H9 (cell line): ENCODE measurements at regions not wholly inside any gene's neighbourhood (a gene's known extent, or its start where the extent isn't known, plus 50 kb on each side); places are given as distances from the start of the nearest gene placed in this dataset.

Experiments used
- DNase-seq: peaks from one replicate; pipeline ENCODE4 v3.0.0-alpha.2; 2017
- H2AFZ ChIP-seq: one replicate; pipeline ENCODE4 v1.6.1; 2013; ENCODE audit warnings: mild to moderate bottlenecking, low read length, control low read depth, moderate library complexity
- H2AK5ac ChIP-seq: 2 replicates; pipeline ENCODE4 v1.6.1; 2013; ENCODE audit warnings: low read length, control low read depth, mixed read lengths; ENCODE audit not compliant: insufficient read length
- H2BK120ac ChIP-seq: one replicate; pipeline ENCODE4 v1.6.1; 2013; ENCODE audit warnings: low read depth, mild to moderate bottlenecking, low read length, control low read depth, inconsistent platforms; ENCODE audit not compliant: poor library complexity, severe bottlenecking
- H2BK12ac ChIP-seq: 2 replicates; pipeline ENCODE4 v1.6.1; 2013; ENCODE audit warnings: low read length, control low read depth, mixed read lengths, low read depth; ENCODE audit not compliant: insufficient read length
- H2BK15ac ChIP-seq: 2 replicates; pipeline ENCODE4 v1.6.1; 2013; ENCODE audit warnings: low read depth, low read length, control low read depth
- H2BK20ac ChIP-seq: one replicate; pipeline ENCODE4 v1.6.1; 2013; ENCODE audit warnings: low read depth, mild to moderate bottlenecking, low read length, control low read depth, inconsistent platforms; ENCODE audit not compliant: poor library complexity, severe bottlenecking
- H2BK5ac ChIP-seq: 2 replicates; pipeline ENCODE4 v1.6.1; 2013; ENCODE audit warnings: low read length, control low read depth, mixed read lengths; ENCODE audit not compliant: insufficient read length
- H3K14ac ChIP-seq: 2 replicates; pipeline ENCODE4 v1.6.1; 2013; ENCODE audit warnings: low read length, control low read depth; ENCODE audit not compliant: insufficient read depth
- H3K18ac ChIP-seq: 2 replicates; pipeline ENCODE4 v1.6.1; 2013; ENCODE audit warnings: low read depth, mild to moderate bottlenecking, mixed read lengths, low read length, control low read depth; ENCODE audit not compliant: insufficient read length
- H3K23ac ChIP-seq: 2 replicates; pipeline ENCODE4 v1.6.1; 2013; ENCODE audit warnings: low read length, control low read depth, mixed read lengths, low read depth; ENCODE audit not compliant: insufficient read length
- H3K23me2 ChIP-seq: 2 replicates; pipeline ENCODE4 v1.6.1; 2013; ENCODE audit warnings: low read depth, mild to moderate bottlenecking, mixed read lengths, low read length, control low read depth; ENCODE audit not compliant: insufficient read length, poor library complexity, severe bottlenecking
- H3K27ac ChIP-seq: 2 replicates; pipeline ENCODE4 v1.5.1; 2013; ENCODE audit warnings: low read length, control low read depth, mixed read lengths, low read depth; ENCODE audit not compliant: insufficient read length
- H3K27me3 ChIP-seq: 2 replicates; pipeline ENCODE4 v1.6.1; 2013; ENCODE audit warnings: low read length, control low read depth, inconsistent platforms; ENCODE audit not compliant: insufficient read depth
- H3K4ac ChIP-seq: 2 replicates; pipeline ENCODE4 v1.6.1; 2013; ENCODE audit warnings: low read depth, mild to moderate bottlenecking, control low read depth, inconsistent platforms, low read length, moderate library complexity
- H3K4me1 ChIP-seq: 2 replicates; pipeline ENCODE4 v1.6.1; 2013; ENCODE audit warnings: low read length, control low read depth, inconsistent platforms; ENCODE audit not compliant: insufficient read depth
- H3K4me2 ChIP-seq: 2 replicates; pipeline ENCODE4 v1.6.1; 2013; ENCODE audit warnings: low read length, control low read depth, mixed read lengths; ENCODE audit not compliant: insufficient read length, insufficient read depth
- H3K56ac ChIP-seq: 2 replicates; pipeline ENCODE4 v1.6.1; 2013; ENCODE audit warnings: low read depth, mild to moderate bottlenecking, mixed read lengths, low read length, control low read depth; ENCODE audit not compliant: insufficient read length
- H3K79me1 ChIP-seq: 2 replicates; pipeline ENCODE4 v1.6.1; 2013; ENCODE audit warnings: low read depth, mild to moderate bottlenecking, moderate library complexity, low read length, control low read depth, inconsistent platforms; ENCODE audit not compliant: insufficient read depth, poor library complexity, severe bottlenecking
- H3K79me2 ChIP-seq: 2 replicates; pipeline ENCODE4 v1.6.1; 2013; ENCODE audit warnings: low read length, control low read depth, inconsistent platforms; ENCODE audit not compliant: insufficient read depth
- H3K9ac ChIP-seq: 2 replicates; pipeline ENCODE4 v1.6.1; 2013; ENCODE audit warnings: low read length, control low read depth, mixed read lengths; ENCODE audit not compliant: insufficient read length; ENCODE audit errors: extremely low read depth
- H3K9me3 ChIP-seq: one replicate; pipeline ENCODE4 v1.6.1; 2013; ENCODE audit warnings: low read depth, low read length, inconsistent platforms; ENCODE audit not compliant: control insufficient read depth
- H3T11ph ChIP-seq: one replicate; pipeline ENCODE4 v1.6.1; 2013; ENCODE audit warnings: mild to moderate bottlenecking, low read length, control low read depth, inconsistent platforms
- H4K20me1 ChIP-seq: one replicate; pipeline ENCODE4 v1.6.1; 2013; ENCODE audit not compliant: control insufficient read depth, insufficient read length, insufficient read depth
- H4K5ac ChIP-seq: 2 replicates; pipeline ENCODE4 v1.6.1; 2013; ENCODE audit warnings: low read depth, mild to moderate bottlenecking, mixed read lengths, low read length, control low read depth; ENCODE audit not compliant: insufficient read length
- H4K8ac ChIP-seq: replicated peaks from 2 replicates; pipeline ENCODE4 v1.6.1; 2013; ENCODE audit warnings: low read length, control low read depth, mixed read lengths, low read depth; ENCODE audit not compliant: insufficient read length
- H4K91ac ChIP-seq: 2 replicates; pipeline ENCODE4 v1.6.1; 2013; ENCODE audit warnings: low read depth, mild to moderate bottlenecking, moderate library complexity, mixed read lengths, low read length, control low read depth; ENCODE audit not compliant: insufficient read length
- H3K27ac Mint-ChIP-seq, 3 experiments: 2 replicates in 2 of 3; 3 replicates in 1 of 3; pipeline ENCODE4 v1.8.0; 2020 to 2021; ENCODE audit warnings: mixed read lengths in 3 of 3, mild to moderate bottlenecking in 1 of 3, moderate library complexity in 1 of 3
- H3K27me3 Mint-ChIP-seq: 2 replicates; pipeline ENCODE4 v1.8.0; 2021; ENCODE audit warnings: low read depth, mild to moderate bottlenecking, moderate library complexity, mixed read lengths
- H3K36me3 Mint-ChIP-seq, 3 experiments: 2 replicates in 2 of 3; 3 replicates in 1 of 3; pipeline ENCODE4 v1.8.0; 2020 to 2021; ENCODE audit warnings: low read depth in 3 of 3, mixed read lengths in 3 of 3; ENCODE audit not compliant: insufficient read depth in 1 of 3
- H3K4me1 Mint-ChIP-seq, 2 experiments: 2 replicates each; pipeline ENCODE4 v1.8.0; 2020; ENCODE audit warnings: mixed read lengths in 2 of 2
- H3K4me3 Mint-ChIP-seq, 2 experiments: 2 replicates in 1 of 2; 3 replicates in 1 of 2; pipeline ENCODE4 v1.8.0; 2020 to 2021; ENCODE audit warnings: mild to moderate bottlenecking in 2 of 2, mixed read lengths in 2 of 2, moderate library complexity in 1 of 2
- H3K9me3 Mint-ChIP-seq, 2 experiments: 2 replicates in 1 of 2; 3 replicates in 1 of 2; pipeline ENCODE4 v1.8.0; 2020; ENCODE audit warnings: mild to moderate bottlenecking in 2 of 2, mixed read lengths in 2 of 2, moderate library complexity in 1 of 2
- WGBS: extraction: QIAGEN DNeasy Blood & Tissue Kit; methylation state at CpG from one replicate; pipeline ENCODE4 v1.1.7; 2013; ENCODE audit warnings: missing lambda C conversion rate, low lambda C conversion rate, mixed read lengths; ENCODE audit not compliant: insufficient read length; ENCODE audit errors: extremely low coverage; 5-methylcytosine and 5-hydroxymethylcytosine counted together
- TF ChIP-seq, protein P1 (sequence below): fragments of 200-600 bp; sonication (generic); conservative IDR thresholded peaks from 3 replicates; pipeline ENCODE4 v1.8.0; 2021; ENCODE audit warnings: antibody characterized with exemption, mild to moderate bottlenecking

DNA sequence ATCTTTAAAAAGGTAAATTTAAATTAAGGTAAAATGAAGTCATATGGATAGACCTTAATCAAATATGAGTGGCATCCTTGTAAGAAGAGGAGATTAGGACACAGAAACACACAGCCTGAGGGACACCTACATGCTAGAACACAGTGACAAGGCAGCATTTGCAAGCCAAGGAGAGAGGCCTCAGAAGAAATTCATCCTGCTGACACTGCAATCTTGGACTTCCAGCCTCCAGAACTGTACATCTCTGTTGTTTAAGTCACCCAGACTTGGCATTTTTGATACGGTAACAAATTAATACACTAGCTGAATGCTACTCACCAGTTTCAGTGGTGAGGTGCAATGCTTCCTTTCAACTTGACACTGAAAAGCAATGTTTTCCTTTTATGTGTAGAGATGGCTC, 305.0 kb downstream of the TDRD15 start:
- Histone ChIP-seq H3K27me3 (no peaks in the 10 kb centered on the region), H3K56ac (no peak overlapping the region), H2BK120ac (no peak overlapping the region), H3K23me2 (no peaks in the 10 kb centered on the region), H3T11ph (no peak overlapping the region), H2BK15ac (no peak overlapping the region), H3K4me2 (no peak overlapping the region), H3K9ac (no peak overlapping the region), H3K4me1 (no peaks in the 10 kb centered on the region), H3K9me3 (no peaks in the 10 kb centered on the region), H2BK5ac (no peak overlapping the region), H2AFZ (no peak overlapping the region), H3K23ac (no peak overlapping the region), H4K20me1 (no peaks in the 10 kb centered on the region), H3K4ac (no peak overlapping the region), H4K8ac (no peak overlapping the region), H2AK5ac (no peak overlapping the region), H3K79me2 (no peaks in the 10 kb centered on the region), H4K91ac (no peak overlapping the region), H2BK12ac (no peak overlapping the region), H4K5ac (no peak overlapping the region), H3K79me1 (no peaks in the 10 kb centered on the region), H2BK20ac (no peak overlapping the region), H3K27ac (no peak overlapping the region), H3K14ac (no peak overlapping the region), H3K18ac (no peak overlapping the region)
- no CpG with 5 or more reads among the region's 1 CpG for WGBS
- Mint-ChIP-seq H3K4me1 (no peaks in the 10 kb centered on the region; a peak in 1 of 4 replicates), H3K27me3 (no peaks in the 10 kb centered on the region), H3K36me3 (no peaks in the 10 kb centered on the region; a peak in 1 of 7 replicates), H3K9me3 (no peaks in the 10 kb centered on the region; a peak in 1 of 5 replicates), H3K4me3 (no peak overlapping the region), H3K27ac (no peak overlapping the region)
- TF ChIP-seq, protein P1, sequence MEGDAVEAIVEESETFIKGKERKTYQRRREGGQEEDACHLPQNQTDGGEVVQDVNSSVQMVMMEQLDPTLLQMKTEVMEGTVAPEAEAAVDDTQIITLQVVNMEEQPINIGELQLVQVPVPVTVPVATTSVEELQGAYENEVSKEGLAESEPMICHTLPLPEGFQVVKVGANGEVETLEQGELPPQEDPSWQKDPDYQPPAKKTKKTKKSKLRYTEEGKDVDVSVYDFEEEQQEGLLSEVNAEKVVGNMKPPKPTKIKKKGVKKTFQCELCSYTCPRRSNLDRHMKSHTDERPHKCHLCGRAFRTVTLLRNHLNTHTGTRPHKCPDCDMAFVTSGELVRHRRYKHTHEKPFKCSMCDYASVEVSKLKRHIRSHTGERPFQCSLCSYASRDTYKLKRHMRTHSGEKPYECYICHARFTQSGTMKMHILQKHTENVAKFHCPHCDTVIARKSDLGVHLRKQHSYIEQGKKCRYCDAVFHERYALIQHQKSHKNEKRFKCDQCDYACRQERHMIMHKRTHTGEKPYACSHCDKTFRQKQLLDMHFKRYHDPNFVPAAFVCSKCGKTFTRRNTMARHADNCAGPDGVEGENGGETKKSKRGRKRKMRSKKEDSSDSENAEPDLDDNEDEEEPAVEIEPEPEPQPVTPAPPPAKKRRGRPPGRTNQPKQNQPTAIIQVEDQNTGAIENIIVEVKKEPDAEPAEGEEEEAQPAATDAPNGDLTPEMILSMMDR: no peak
- no peak for DNase-seq
